Stimulated activated CD8-positive, alpha-beta memory T cell treated with anti-CD3 and anti-CD28 coated beads, Interleukin-15, amount 100 ng/mL, for 1 hour (primary cell): ENCODE measurements at regions not wholly inside any gene's neighbourhood (a gene's known extent, or its start where the extent isn't known, plus 50 kb on each side); places are given as distances from the start of the nearest gene placed in this dataset.
"Not testable (repeated sequence)": the region's sequence is repeated elsewhere in the genome, so short reads cannot be mapped to it uniquely, and the experiment has no call there.

Source experiments
- DNase-seq: peaks from one replicate; pipeline ENCODE4 v3.0.0-alpha.2; 2020; ENCODE audit warnings: low read depth

GRCh38 chr13:50747737-50748350 lies 95.6 kb downstream of the DLEU7 start:
- no peak for DNase-seq

- DNase-seq, result not testable (repeated sequence)
These were observed 90.3 kb downstream of the DLEU7 start for GRCh38 chr13:50753221-50753620.

- DNase-seq, result not testable (repeated sequence)
These were observed 87.4 kb downstream of the DLEU7 start for GRCh38 chr13:50755862-50756685.

GRCh38 chr13:50757008-50757407 lies 86.5 kb downstream of the DLEU7 start:
- no peak for DNase-seq

- DNase-seq, result no peak
These were observed 84.7 kb downstream of the DLEU7 start for GRCh38 chr13:50758796-50759195.

- DNase-seq, result no peak
These were observed 82.7 kb downstream of the DLEU7 start for GRCh38 chr13:50760751-50761150.

- DNase-seq, result no peak
These were observed 82.1 kb downstream of the DLEU7 start for GRCh38 chr13:50761406-50761805.

GRCh38 chr13:50762969-50763567 lies 80.4 kb downstream of the DLEU7 start:
- no peak for DNase-seq

GRCh38 chr13:50766013-50766412 lies 77.5 kb downstream of the DLEU7 start:
- DNase-seq, result no peak

- DNase-seq, result no peak
These were observed 76.8 kb downstream of the DLEU7 start for GRCh38 chr13:50766695-50767094.

- not testable (repeated sequence) for DNase-seq
These were observed 70.6 kb downstream of the DLEU7 start for GRCh38 chr13:50772881-50773280.
